ENCODE measurements at regions not wholly inside any gene's neighbourhood (a gene's known extent, or its start where the extent isn't known, plus 50 kb on each side); places are given as distances from the start of the nearest gene placed in this dataset.

DNA sequence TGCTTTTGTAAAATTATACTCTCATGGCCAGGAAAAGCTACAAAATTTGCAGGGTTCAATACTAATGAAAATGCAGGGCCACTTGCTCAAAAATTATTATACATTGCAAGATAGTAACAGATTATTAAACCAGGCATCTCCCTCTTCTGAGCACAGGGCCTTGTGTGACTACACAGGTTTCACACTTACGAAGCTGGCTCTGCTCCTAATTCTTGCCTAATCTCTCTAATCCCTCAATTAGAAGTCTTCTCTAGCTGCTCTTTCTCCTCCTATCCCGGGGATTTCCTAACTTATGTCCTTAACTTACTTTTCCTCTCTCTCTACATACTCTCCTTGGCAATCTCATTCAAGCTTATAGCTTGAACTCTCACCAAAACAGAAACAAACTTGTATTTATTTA, 168.3 kb downstream of the AREG start:
- no peaks in the 10 kb centered on the region for H3K27me3 Mint-ChIP-seq (ENCODE audit: insufficient read depth, unreplicated experiment)

DNA sequence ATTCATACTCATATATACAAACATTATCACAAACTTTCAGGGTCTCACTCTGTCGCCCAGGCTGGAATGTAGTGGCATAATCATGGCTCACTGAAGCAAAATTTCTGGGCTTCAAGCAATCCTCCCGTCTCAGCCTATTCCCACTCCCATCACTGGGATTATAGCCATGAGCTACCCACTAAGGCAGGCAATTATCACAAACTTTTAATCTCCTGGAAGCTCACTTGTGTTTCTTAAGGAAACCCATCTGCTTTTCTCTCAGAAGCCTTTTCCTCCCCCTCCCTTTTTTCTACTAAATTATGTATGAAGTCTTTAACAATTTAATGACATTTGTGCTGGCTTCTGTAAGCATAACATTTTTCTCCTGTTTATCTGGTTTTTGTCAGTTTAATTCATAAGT, 170.5 kb downstream of the AREG start:
- Mint-ChIP-seq H3K9me3 (ENCODE audit: unreplicated experiment) (peaks cover 54% of the 10 kb centered on the region), H3K27me3 (ENCODE audit: insufficient read depth, unreplicated experiment) (no peaks in the 10 kb centered on the region), H3K4me3 (ENCODE audit: unreplicated experiment) (no peak overlapping the region), H3K27ac (ENCODE audit: unreplicated experiment) (no peak overlapping the region), H3K36me3 (ENCODE audit: insufficient read depth, unreplicated experiment) (peaks cover 5% of the 10 kb centered on the region), H3K4me1 (ENCODE audit: low read depth, unreplicated experiment) (peaks cover 43% of the 10 kb centered on the region)
- Histone ChIP-seq H3K36me3 (ENCODE audit: control insufficient read depth, insufficient read depth, low read length) (no peaks in the 10 kb centered on the region), H3K9me3 (peaks cover 14% of the 10 kb centered on the region), H3K4me1 (peaks cover 27% of the 10 kb centered on the region), H3K4me3 (ENCODE audit: low read depth, low read length) (no peak overlapping the region), H3K27me3 (replicated peaks; ENCODE audit: control insufficient read depth, insufficient read depth, low read length) (no peaks in the 10 kb centered on the region)
- no peak for DNase-seq
- no TSS peak for BruUV-seq (replicated peaks)
- ChIA-PET CTCF (no interaction called here), POLR2A (no interaction called here)
- TF ChIP-seq, protein P1, sequence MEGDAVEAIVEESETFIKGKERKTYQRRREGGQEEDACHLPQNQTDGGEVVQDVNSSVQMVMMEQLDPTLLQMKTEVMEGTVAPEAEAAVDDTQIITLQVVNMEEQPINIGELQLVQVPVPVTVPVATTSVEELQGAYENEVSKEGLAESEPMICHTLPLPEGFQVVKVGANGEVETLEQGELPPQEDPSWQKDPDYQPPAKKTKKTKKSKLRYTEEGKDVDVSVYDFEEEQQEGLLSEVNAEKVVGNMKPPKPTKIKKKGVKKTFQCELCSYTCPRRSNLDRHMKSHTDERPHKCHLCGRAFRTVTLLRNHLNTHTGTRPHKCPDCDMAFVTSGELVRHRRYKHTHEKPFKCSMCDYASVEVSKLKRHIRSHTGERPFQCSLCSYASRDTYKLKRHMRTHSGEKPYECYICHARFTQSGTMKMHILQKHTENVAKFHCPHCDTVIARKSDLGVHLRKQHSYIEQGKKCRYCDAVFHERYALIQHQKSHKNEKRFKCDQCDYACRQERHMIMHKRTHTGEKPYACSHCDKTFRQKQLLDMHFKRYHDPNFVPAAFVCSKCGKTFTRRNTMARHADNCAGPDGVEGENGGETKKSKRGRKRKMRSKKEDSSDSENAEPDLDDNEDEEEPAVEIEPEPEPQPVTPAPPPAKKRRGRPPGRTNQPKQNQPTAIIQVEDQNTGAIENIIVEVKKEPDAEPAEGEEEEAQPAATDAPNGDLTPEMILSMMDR (IDR thresholded peaks at IDR 0.05; ENCODE audit: insufficient read depth in 1 of 2, low read depth in 1 of 2, low read length in 1 of 2, severe bottlenecking in 1 of 2, unreplicated experiment in 1 of 2): no peak
- intact Hi-C loops (cut with micrococcal nuclease; ENCODE audit: unreplicated experiment): no loop called here

More for the DNA sequence above, 168.3 kb downstream of the AREG start:
- no TSS peak for BruUV-seq (replicated peaks)
- intact Hi-C loops (cut with micrococcal nuclease; ENCODE audit: unreplicated experiment): no loop called here
- Histone ChIP-seq H3K4me3 (ENCODE audit: low read depth, low read length) (no peak overlapping the region), H3K36me3 (ENCODE audit: control insufficient read depth, insufficient read depth, low read length) (no peaks in the 10 kb centered on the region), H3K27me3 (replicated peaks; ENCODE audit: control insufficient read depth, insufficient read depth, low read length) (no peaks in the 10 kb centered on the region), H3K9me3 (peaks cover 14% of the 10 kb centered on the region), H3K4me1 (peaks cover 29% of the 10 kb centered on the region)
- Mint-ChIP-seq H3K27ac (ENCODE audit: unreplicated experiment) (peak overlapping the region; percentile 55), H3K4me1 (ENCODE audit: low read depth, unreplicated experiment) (peaks cover 36% of the 10 kb centered on the region), H3K36me3 (ENCODE audit: insufficient read depth, unreplicated experiment) (peaks cover 4% of the 10 kb centered on the region), H3K9me3 (ENCODE audit: unreplicated experiment) (peaks cover 54% of the 10 kb centered on the region), H3K4me3 (ENCODE audit: unreplicated experiment) (no peak overlapping the region)
- POLR2A ChIA-PET: no interaction called here
- no peak for DNase-seq
- CTCF ChIA-PET: no interaction called here
- TF ChIP-seq, protein P1 (IDR thresholded peaks at IDR 0.05; ENCODE audit: insufficient read depth in 1 of 2, low read depth in 1 of 2, low read length in 1 of 2, severe bottlenecking in 1 of 2, unreplicated experiment in 1 of 2): no peak

DNA sequence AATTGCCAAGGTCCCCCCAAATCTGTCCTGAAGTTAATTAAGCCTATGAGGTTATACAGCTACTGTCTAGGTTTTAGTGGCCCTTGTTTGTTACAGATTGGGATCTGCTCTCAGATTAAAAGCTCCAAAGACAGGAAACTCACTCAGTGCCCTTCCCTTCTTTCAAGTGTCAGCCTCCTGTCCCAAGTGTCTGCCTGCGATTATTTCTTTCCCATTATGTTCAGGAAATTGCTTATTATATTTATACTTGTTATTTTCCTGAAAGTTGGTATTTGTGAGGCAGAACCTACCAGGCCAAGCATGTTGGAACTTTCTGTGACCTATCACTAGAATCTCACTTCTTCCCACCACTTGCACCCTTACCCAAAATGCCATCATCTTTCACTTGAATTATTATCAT, 173.2 kb downstream of the AREG start:
- DNase-seq: no peak
- peaks cover 14% of the 10 kb centered on the region for H3K9me3 ChIP-seq
- no peaks in the 10 kb centered on the region for H3K27me3 ChIP-seq (replicated peaks; ENCODE audit: control insufficient read depth, insufficient read depth, low read length)
- TF ChIP-seq, protein P1 (IDR thresholded peaks at IDR 0.05; ENCODE audit: insufficient read depth in 1 of 2, low read depth in 1 of 2, low read length in 1 of 2, severe bottlenecking in 1 of 2, unreplicated experiment in 1 of 2): no peak
- ChIA-PET POLR2A (no interaction called here), CTCF (no interaction called here)
- Mint-ChIP-seq H3K9me3 (ENCODE audit: unreplicated experiment) (peaks cover 37% of the 10 kb centered on the region), H3K27ac (ENCODE audit: unreplicated experiment) (peak overlapping the region; percentile 59), H3K4me3 (ENCODE audit: unreplicated experiment) (no peak overlapping the region), H3K27me3 (ENCODE audit: insufficient read depth, unreplicated experiment) (no peaks in the 10 kb centered on the region), H3K36me3 (ENCODE audit: insufficient read depth, unreplicated experiment) (peaks cover 5% of the 10 kb centered on the region), H3K4me1 (ENCODE audit: low read depth, unreplicated experiment) (peaks cover 54% of the 10 kb centered on the region)
- intact Hi-C loops (cut with micrococcal nuclease; ENCODE audit: unreplicated experiment): no loop called here
- no peak overlapping the region for H3K4me3 ChIP-seq (ENCODE audit: low read depth, low read length)
- BruUV-seq (replicated peaks): no TSS peak
- no peaks in the 10 kb centered on the region for H3K36me3 ChIP-seq (ENCODE audit: control insufficient read depth, insufficient read depth, low read length)
- peaks cover 50% of the 10 kb centered on the region for H3K4me1 ChIP-seq
